GM10248 (cell line): ENCODE measurements at regions not wholly inside any gene's neighbourhood (a gene's known extent, or its start where the extent isn't known, plus 50 kb on each side); places are given as distances from the start of the nearest gene placed in this dataset.

Experiments used
- CTCF ChIA-PET: fragments of 300-600 bp; sonication (Branson Sonifier 250); formaldehyde crosslinking; extraction: SDS; loops from one replicate; lab custom pipeline; 2021; ENCODE audit warnings: antibody characterized with exemption; lab: Yijun Ruan, JAX
- POLR2A ChIA-PET: fragments of 350-650 bp; sonication (Branson Sonifier 250); formaldehyde crosslinking; extraction: SDS; loops from one replicate; lab custom pipeline; 2020; ENCODE audit warnings: antibody characterized with exemption; lab: Yijun Ruan, JAX
- DNase-seq: peaks from one replicate; pipeline ENCODE4 v3.0.0; 2012; ENCODE audit errors: extremely low spot score
- TF ChIP-seq, protein P1 (sequence below): IDR thresholded peaks from 2 replicates; pipeline ENCODE4 v1.5.1; 2012; ENCODE audit warnings: mild to moderate bottlenecking, low read depth; ENCODE audit errors: extremely low read depth, missing control alignments, control extremely low read depth

DNA sequence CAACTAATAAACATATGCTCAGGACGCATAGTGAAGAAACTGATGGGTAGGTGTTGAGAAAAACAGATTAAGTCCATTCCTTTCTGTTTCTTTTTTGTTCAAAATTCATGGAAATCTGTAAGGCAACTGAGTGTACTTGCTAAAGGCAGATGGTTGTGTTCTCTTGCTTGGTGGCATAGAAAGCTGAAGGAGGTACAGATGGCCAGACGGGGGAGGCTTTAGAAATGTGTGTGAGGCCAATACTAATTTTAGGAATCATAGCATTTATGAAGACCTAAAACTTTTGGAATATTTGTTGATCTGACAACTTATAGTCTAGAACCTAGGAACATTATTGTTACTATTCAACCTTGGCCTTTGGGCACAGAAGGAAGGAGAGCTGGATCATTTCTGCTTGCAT lies 56.8 kb upstream of the EMCN start:
- TF ChIP-seq, protein P1, sequence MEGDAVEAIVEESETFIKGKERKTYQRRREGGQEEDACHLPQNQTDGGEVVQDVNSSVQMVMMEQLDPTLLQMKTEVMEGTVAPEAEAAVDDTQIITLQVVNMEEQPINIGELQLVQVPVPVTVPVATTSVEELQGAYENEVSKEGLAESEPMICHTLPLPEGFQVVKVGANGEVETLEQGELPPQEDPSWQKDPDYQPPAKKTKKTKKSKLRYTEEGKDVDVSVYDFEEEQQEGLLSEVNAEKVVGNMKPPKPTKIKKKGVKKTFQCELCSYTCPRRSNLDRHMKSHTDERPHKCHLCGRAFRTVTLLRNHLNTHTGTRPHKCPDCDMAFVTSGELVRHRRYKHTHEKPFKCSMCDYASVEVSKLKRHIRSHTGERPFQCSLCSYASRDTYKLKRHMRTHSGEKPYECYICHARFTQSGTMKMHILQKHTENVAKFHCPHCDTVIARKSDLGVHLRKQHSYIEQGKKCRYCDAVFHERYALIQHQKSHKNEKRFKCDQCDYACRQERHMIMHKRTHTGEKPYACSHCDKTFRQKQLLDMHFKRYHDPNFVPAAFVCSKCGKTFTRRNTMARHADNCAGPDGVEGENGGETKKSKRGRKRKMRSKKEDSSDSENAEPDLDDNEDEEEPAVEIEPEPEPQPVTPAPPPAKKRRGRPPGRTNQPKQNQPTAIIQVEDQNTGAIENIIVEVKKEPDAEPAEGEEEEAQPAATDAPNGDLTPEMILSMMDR, result no peak
- ChIA-PET POLR2A (no interaction called here), CTCF (no interaction called here)

DNA sequence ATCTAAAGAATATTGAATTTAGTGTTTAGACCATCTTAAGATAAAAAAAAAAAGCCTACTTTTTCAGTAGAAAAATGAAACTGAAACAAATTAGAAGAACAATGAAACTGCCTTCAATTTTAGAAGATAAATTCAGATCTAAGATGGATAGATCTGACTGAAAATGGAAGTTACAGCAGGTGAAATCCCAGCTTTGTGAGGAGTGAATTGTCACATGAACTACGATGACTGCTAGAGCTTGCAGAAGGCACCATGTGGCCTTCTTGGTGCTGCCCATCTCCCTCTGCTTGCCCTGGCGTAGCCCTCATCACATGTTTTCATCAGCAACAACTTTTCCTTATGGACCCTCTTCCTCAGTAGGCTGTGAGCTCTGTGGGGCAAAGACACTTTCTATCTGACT lies 51.4 kb upstream of the EMCN start:
- CTCF ChIA-PET, result no interaction called here
- TF ChIP-seq, protein P1, result no peak
- peak; percentile 22 for DNase-seq
- POLR2A ChIA-PET, result no interaction called here

More for the DNA sequence above, 56.8 kb upstream of the EMCN start:
- no peak for DNase-seq
